ENCODE measurements at regions not wholly inside any gene's neighbourhood (a gene's known extent, or its start where the extent isn't known, plus 50 kb on each side); places are given as distances from the start of the nearest gene placed in this dataset.

GRCh38 chr2:64404002-64404731 lies 49.8 kb upstream of the LGALSL start:
- TF ChIP-seq CTCF (conservative IDR thresholded peaks at IDR 0.05; ENCODE audit: low read depth, low read length) = no peak
- peak; percentile 15 for DNase-seq (ENCODE audit: low read depth)
- H3K4me3 ChIP-seq (ENCODE audit: low read depth, low read length) = no peak overlapping the region

All from epithelial cell of proximal tubule (primary cell).